Hematopoietic multipotent progenitor cell (in vitro differentiated cells): ENCODE measurements at regions not wholly inside any gene's neighbourhood (a gene's known extent, or its start where the extent isn't known, plus 50 kb on each side); places are given as distances from the start of the nearest gene placed in this dataset.
A peak's percentile ranks its signal among the peaks of the same experiment; 100 is the strongest.
"Not testable (repeated sequence)": the region's sequence is repeated elsewhere in the genome, so short reads cannot be mapped to it uniquely, and the experiment has no call there.

Experiments
- DNase-seq, 3 donors: peaks; one replicate each; pipeline ENCODE4 v3.0.0-alpha.2; 2011 to 2015; ENCODE audit warnings: low read depth in 2 of 3, low spot score in 2 of 3

DNA sequence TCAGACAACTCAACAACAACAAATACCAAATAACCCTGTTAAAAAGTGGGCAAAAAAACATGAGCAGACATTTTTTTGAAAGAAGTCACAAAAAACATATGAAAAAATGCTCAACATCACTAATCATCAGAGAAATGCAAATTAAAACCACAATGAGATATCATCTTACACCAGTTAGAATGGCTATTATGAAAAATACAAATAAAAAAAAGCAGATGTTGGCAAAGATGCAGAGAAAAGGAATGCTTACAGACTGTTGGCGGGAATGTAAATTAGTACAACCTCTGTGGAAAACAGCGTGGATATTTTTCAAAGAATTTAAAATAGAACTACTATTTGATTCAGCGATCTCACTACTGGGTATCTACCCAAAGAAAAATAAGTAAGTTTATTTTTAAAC is 114.0 kb downstream of the SLC38A4 start:
- no peak for DNase-seq

DNA sequence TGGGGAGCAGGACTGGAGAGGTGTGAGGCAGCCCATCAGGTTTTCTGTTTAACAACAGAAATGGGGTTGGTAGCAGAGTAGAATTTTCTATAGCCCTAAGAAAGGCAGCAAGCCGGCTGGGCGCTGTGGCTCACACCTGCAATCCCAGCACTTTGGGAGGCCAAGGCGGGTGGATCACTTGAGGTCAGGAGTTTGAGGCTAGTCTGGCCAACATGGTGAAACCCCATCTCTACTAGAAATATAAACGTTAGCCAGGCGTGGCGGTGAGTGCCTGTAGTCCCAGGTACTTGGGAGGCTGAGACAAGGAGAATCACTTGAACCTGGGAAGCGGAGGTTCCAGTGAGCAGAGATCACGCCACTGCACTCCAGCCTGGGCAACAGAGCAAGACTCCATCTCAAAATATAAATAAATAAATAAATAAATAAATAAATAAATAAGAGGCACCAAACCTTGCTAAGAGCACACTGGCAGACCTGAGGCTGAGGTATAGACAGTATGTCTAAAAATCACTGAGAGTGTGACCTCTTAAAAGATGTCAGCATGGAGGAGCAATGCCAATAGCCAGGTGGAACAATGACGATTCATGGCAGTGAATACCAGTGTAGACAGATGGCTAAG is 115.6 kb downstream of the SLC38A4 start:
- no peak for DNase-seq

DNA sequence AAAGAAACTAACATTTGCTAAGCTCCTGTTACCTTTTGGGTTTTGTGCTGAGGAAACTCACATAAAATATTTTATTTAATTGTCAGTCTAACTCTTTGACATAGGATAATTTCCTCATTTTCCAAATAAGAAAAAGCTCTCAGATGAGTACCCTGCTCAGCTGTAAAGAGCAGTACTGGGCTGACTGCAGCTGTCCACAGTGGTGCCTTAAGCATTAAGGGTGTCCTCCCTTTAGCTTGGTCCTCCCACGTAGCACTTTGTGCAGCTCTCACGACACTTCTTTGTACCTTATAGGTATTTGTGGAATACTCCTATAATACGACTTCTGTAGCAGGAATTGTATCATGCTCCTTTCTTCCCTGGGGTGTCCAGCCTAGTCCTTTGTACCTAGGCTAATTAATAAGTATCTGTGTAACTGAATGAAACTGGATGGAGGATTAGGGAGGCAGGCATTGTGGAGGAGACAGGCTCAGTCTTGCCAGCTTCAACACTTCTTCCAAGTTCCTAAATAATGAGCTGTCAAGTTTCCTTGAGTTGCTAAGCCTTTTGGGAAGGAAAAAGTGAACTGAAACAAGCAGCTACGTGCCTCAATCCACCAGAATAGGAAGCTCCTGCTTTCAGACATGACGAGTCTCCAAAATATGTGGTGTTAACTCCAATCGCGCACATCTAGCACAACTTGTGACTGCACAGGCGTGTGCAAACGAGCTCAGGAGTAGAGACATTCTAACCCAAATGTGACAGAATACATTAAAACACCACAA is 123.0 kb downstream of the SLC38A4 start:
- no peak for DNase-seq

- DNase-seq: no peak
Measured at GRCh38 chr12:46701356-46701755, 124.4 kb downstream of the SLC38A4 start.

DNA sequence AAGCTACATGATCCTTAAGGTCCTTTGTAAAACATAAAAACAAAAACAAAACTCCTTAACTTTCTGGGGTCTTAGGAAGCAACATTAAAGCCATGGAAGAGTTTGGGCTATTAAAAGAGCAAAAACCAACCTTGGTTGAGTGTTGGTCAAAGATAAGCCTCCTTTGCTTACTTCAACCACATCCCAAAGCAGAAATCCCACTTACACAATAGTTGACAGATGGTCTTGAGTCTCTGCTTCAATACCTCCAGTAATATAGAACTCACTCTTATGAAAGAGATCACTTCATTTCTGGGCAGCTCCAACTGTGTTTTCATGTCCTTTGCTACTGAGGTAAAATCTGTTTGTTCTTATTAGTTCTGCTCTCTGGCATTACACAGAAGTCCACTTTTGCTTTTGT is 125.8 kb downstream of the SLC38A4 start:
- DNase-seq: no peak

- DNase-seq: no peak
Measured at GRCh38 chr12:46698003-46698402, 127.8 kb downstream of the SLC38A4 start.

- no peak for DNase-seq
Measured at GRCh38 chr12:46693518-46693917, 132.3 kb downstream of the SLC38A4 start.

GRCh38 chr12:46693034-46693433 is 132.8 kb downstream of the SLC38A4 start:
- no peak for DNase-seq

GRCh38 chr12:46692606-46693005 is 133.2 kb downstream of the SLC38A4 start:
- DNase-seq: no peak

- no peak for DNase-seq
Measured at GRCh38 chr12:46686267-46686942, 139.4 kb downstream of the SLC38A4 start.

DNA sequence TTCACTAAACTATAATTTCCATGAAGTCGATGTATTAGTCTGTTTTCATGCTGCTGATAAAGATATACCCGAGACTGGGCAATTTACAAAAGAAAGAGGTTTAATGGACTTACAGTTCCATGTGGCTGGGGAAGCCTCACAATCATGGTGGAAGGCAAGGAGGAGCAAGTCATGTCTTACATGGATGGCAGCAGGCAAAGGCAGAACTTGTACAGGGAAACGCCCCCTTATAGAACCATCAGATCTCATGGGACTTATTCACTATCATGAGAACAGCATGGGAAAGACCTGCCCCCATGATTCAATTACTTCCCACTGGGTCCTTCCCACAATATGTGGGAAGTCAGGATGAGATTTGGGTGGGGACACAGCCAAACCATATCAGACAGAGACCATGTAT is 141.6 kb downstream of the SLC38A4 start:
- DNase-seq: not testable (repeated sequence)

GRCh38 chr12:46682148-46682547 is 143.6 kb downstream of the SLC38A4 start:
- DNase-seq: no peak

GRCh38 chr12:46680506-46680905 is 145.3 kb downstream of the SLC38A4 start:
- no peak for DNase-seq

GRCh38 chr12:46679754-46680153 is 146.0 kb downstream of the SLC38A4 start:
- DNase-seq: no peak

- no peak for DNase-seq
Measured at GRCh38 chr12:46678426-46678825, 147.4 kb downstream of the SLC38A4 start.

GRCh38 chr12:46677749-46678148 is 148.0 kb downstream of the SLC38A4 start:
- DNase-seq: peak in 1 of 3 donors; percentile 12

DNA sequence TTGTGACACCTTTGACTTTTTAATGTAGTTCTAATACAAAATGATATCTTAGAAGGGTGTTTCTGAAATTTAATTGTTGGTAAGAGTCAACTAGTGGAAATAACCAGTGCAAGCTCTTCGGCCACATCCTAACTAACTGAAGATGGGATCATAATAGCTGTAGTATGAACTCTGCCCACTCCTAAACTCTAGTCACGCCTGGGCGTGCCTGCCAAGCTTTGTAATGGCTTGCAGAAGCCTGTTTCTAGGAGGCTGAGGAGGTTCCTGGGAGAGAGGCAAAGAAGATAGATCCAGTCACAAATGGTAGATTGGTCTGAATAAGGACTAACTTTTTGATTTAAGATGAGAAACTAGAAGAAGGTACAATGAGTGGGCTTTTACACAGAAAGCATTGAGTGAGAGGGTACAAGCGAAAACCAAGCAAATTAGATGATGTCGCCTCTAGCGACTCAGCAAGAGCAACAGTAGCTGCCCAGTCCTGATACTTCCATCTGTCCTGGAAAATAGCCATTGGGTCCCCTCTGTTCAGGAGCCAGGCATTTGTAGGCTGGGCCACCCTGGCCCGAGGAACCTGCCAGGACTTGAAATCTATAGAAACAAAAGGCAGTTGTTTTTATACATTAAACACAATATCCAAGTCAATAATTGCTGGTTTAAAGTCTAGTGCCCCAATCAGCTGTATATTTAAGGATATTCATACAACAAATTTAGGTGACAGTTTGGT is 148.8 kb downstream of the SLC38A4 start:
- no peak for DNase-seq

DNA sequence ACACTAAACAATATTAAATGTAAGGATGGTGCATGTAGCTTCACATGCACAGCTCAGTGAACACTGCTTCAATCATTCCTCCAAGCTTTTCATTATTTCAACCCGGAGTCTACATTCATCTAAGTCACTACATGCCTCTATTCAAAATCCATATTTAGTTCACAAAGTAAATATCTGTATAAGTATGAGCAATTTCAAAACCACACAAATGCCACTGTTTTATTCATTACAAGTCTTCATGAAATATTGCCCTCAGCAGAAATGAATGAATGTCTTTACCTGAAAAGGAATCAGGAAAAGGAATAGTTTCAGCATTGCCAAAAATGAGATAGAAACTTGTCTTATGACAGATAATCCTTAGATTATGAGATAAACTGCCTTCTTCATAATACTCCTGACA is 149.4 kb downstream of the SLC38A4 start:
- DNase-seq: no peak

DNA sequence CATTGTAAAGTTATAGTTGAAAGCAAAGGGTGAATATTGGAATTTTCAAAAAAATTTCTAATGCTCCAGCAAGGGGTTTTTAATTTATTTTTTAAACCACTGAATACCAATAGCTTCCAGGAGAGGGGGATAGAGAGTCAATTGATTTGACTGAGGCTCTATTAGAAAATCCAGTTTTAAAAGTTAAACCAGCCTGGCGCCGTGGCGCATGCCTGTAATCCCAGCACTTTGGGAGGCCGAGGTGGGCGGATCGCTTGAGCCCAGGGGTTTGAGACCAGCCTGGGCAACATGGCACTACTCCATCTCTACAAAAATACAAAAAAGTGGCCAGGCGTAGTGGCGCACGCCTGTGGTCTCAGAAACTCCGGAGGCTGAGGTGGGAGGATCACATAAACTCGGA is 150.1 kb downstream of the SLC38A4 start:
- DNase-seq: peak in 1 of 3 donors; percentile 66

DNA sequence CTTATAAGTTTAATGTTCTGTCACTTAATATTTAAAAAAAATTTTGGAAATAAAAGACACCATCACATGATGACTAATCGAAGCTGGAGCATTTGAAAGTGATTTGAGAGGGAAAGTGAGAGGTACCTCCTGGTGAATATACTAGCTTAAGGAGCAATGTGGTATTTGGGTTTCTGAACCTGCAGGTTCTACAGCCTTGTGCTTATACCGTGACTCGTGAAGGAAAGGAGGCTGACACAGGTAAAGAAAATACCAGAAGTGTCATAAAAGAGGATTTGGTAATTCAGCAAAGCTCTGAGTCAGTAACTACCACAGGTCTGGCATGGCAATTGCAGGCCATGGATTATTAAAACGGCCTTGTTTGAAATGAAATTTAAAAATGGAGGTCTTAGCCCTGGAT is 151.0 kb downstream of the SLC38A4 start:
- no peak for DNase-seq

DNA sequence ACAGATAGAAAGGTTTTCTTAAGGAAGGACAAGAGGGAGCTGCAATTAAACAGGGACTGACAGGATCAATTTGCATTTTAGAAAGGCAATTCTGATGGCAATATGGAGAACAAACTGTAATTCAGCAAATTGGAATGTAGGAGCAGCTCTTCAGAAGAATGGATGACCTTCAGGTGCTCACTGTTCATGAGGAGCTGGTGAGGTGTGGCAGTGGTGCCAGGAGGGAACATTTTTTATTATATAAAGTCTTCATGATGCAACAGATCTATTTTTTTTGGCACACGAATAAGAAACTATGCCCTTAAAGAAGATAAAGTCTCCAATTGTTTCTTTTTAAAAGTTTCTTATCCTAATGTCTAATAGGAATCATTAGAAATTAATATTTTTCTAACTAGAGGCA is 151.7 kb downstream of the SLC38A4 start:
- DNase-seq: no peak
